ENCODE measurements at regions not wholly inside any gene's neighbourhood (a gene's known extent, or its start where the extent isn't known, plus 50 kb on each side); places are given as distances from the start of the nearest gene placed in this dataset.

GRCh38 chr16:58859958-58860669 lies 126.0 kb upstream of the GOT2 start:
- no peak for TF ChIP-seq CTCF (IDR thresholded peaks at IDR 0.05; ENCODE audit: poor library complexity)
- no peak for TF ChIP-seq EZH2 (IDR thresholded peaks at IDR 0.05; ENCODE audit: borderline replicate concordance)
- no peak for TF ChIP-seq EZH2phosphoT487 (IDR thresholded peaks at IDR 0.05; ENCODE audit: low read depth, severe bottlenecking, unreplicated experiment)

All from hepatocyte (in vitro differentiated cells).